Glutamatergic neuron (in vitro differentiated cells): ENCODE measurements at regions not wholly inside any gene's neighbourhood (a gene's known extent, or its start where the extent isn't known, plus 50 kb on each side); places are given as distances from the start of the nearest gene placed in this dataset.
A peak's percentile ranks its signal among the peaks of the same experiment; 100 is the strongest.

Source experiments
- DNase-seq: peaks from one replicate; pipeline ENCODE4 v3.0.0; 2022
- H3K27ac Mint-ChIP-seq: one replicate; pipeline ENCODE4 v1.8.0; 2020; ENCODE audit warnings: mild to moderate bottlenecking, mixed read lengths, inconsistent platforms; ENCODE audit not compliant: unreplicated experiment
- H3K27me3 Mint-ChIP-seq: one replicate; pipeline ENCODE4 v1.8.0; 2020; ENCODE audit warnings: mild to moderate bottlenecking, moderate library complexity, mixed read lengths, inconsistent platforms; ENCODE audit not compliant: unreplicated experiment
- H3K36me3 Mint-ChIP-seq: one replicate; pipeline ENCODE4 v1.8.0; 2020; ENCODE audit warnings: mild to moderate bottlenecking, mixed read lengths, inconsistent platforms; ENCODE audit not compliant: unreplicated experiment
- H3K4me1 Mint-ChIP-seq: one replicate; pipeline ENCODE4 v1.8.0; 2020; ENCODE audit warnings: mild to moderate bottlenecking, low read depth, mixed read lengths, inconsistent platforms; ENCODE audit not compliant: unreplicated experiment
- H3K4me3 Mint-ChIP-seq: one replicate; pipeline ENCODE4 v1.8.0; 2020; ENCODE audit warnings: mild to moderate bottlenecking, mixed read lengths, inconsistent platforms; ENCODE audit not compliant: unreplicated experiment
- H3K9me3 Mint-ChIP-seq: one replicate; pipeline ENCODE4 v1.8.0; 2020; ENCODE audit warnings: mild to moderate bottlenecking, moderate library complexity, mixed read lengths, inconsistent platforms; ENCODE audit not compliant: unreplicated experiment
- CTCF ChIP-seq: fragments of 200-600 bp; sonication (generic); IDR thresholded peaks from one replicate; pipeline ENCODE4 v1.5.0; 2021; ENCODE audit not compliant: partially characterized antibody, unreplicated experiment

GRCh38 chr9:38229504-38230155, 160.6 kb upstream of the SHB start:
- no peak for DNase-seq
- H3K27me3 Mint-ChIP-seq = peaks cover 9% of the 10 kb centered on the region
- H3K36me3 Mint-ChIP-seq = no peaks in the 10 kb centered on the region
- H3K27ac Mint-ChIP-seq = peak overlapping the region; percentile 25
- H3K9me3 Mint-ChIP-seq = peaks cover 12% of the 10 kb centered on the region
- H3K4me1 Mint-ChIP-seq = peaks cover 62% of the 10 kb centered on the region
- TF ChIP-seq CTCF = no peak
- H3K4me3 Mint-ChIP-seq = no peak overlapping the region

GRCh38 chr9:38229104-38229500, 160.1 kb upstream of the SHB start:
- no peak for TF ChIP-seq CTCF
- peaks cover 10% of the 10 kb centered on the region for H3K9me3 Mint-ChIP-seq
- no peak overlapping the region for H3K4me3 Mint-ChIP-seq
- H3K4me1 Mint-ChIP-seq = peaks cover 56% of the 10 kb centered on the region
- DNase-seq = no peak
- peaks cover 9% of the 10 kb centered on the region for H3K27me3 Mint-ChIP-seq
- peak overlapping the region; percentile 25 for H3K27ac Mint-ChIP-seq
- no peaks in the 10 kb centered on the region for H3K36me3 Mint-ChIP-seq

- TF ChIP-seq CTCF = no peak
- Mint-ChIP-seq H3K9me3 (peaks cover 7% of the 10 kb centered on the region), H3K36me3 (no peaks in the 10 kb centered on the region), H3K4me3 (peak overlapping the region; percentile 43), H3K4me1 (peaks cover 50% of the 10 kb centered on the region), H3K27ac (peak overlapping the region; percentile 72), H3K27me3 (peaks cover 9% of the 10 kb centered on the region)
- DNase-seq = no peak
Observed at GRCh38 chr9:38228331-38229103, 159.5 kb upstream of the SHB start.

- no peak for DNase-seq
- Mint-ChIP-seq H3K27me3 (peaks cover 7% of the 10 kb centered on the region), H3K36me3 (no peaks in the 10 kb centered on the region), H3K27ac (peak overlapping the region; percentile 72), H3K4me3 (peak overlapping the region; percentile 71), H3K4me1 (peaks cover 44% of the 10 kb centered on the region), H3K9me3 (peaks cover 4% of the 10 kb centered on the region)
- no peak for TF ChIP-seq CTCF
Observed at GRCh38 chr9:38227656-38228055, 158.6 kb upstream of the SHB start.

- DNase-seq = peak; percentile 85
- peaks cover 38% of the 10 kb centered on the region for H3K4me1 Mint-ChIP-seq
- H3K9me3 Mint-ChIP-seq = peaks cover 4% of the 10 kb centered on the region
- peaks cover 7% of the 10 kb centered on the region for H3K27me3 Mint-ChIP-seq
- TF ChIP-seq CTCF = no peak
- H3K4me3 Mint-ChIP-seq = peak overlapping the region; percentile 71
- H3K27ac Mint-ChIP-seq = peak overlapping the region; percentile 82
- H3K36me3 Mint-ChIP-seq = no peaks in the 10 kb centered on the region
Observed at GRCh38 chr9:38227061-38227540, 158.1 kb upstream of the SHB start.
